GM12878 (cell line): ENCODE measurements at regions not wholly inside any gene's neighbourhood (a gene's known extent, or its start where the extent isn't known, plus 50 kb on each side); places are given as distances from the start of the nearest gene placed in this dataset.

ENCODE experiments used
- ASH2L ChIP-seq: fragments of 300-600, 200-600 bp; sonication (generic); IDR thresholded peaks from 2 replicates; pipeline ENCODE4 v1.6.1; 2017; ENCODE audit warnings: low read depth, mild to moderate bottlenecking, borderline replicate concordance
- EGR1 ChIP-seq, 2 experiments: IDR thresholded peaks; 1 replicate in 1 of 2; 2 replicates in 1 of 2; pipeline ENCODE4 v1.6.1; 2011 to 2012; ENCODE audit warnings: low read depth in 2 of 2, low read length in 2 of 2, borderline replicate concordance in 1 of 2, mild to moderate bottlenecking in 1 of 2, moderate library complexity in 1 of 2
- IRF3 ChIP-seq: fragments of 450-650 bp; IDR thresholded peaks from 2 replicates; pipeline ENCODE4 v1.6.1; 2014; ENCODE audit warnings: mild to moderate bottlenecking
- KAT2A ChIP-seq: conservative IDR thresholded peaks from 2 replicates; pipeline ENCODE4 v1.6.1; 2011; ENCODE audit warnings: low read depth, low read length; ENCODE audit not compliant: control insufficient read depth
- NR2C2 ChIP-seq: IDR thresholded peaks from 2 replicates; pipeline ENCODE4 v1.6.1; 2011; ENCODE audit warnings: borderline replicate concordance, low read depth; ENCODE audit not compliant: control insufficient read depth, insufficient read length
- RAD51 ChIP-seq: fragments of 450-650 bp; IDR thresholded peaks from 2 replicates; pipeline ENCODE4 v1.6.1; 2016; ENCODE audit warnings: moderate library complexity, mild to moderate bottlenecking, inconsistent platforms
- TBL1XR1 ChIP-seq: IDR thresholded peaks from 2 replicates; pipeline ENCODE4 v1.6.1; 2012; ENCODE audit warnings: low read depth, low read length, improper control_type of control experiment
- ZBED1 ChIP-seq: IDR thresholded peaks from 2 replicates; pipeline ENCODE4 v1.6.1; 2016; ENCODE audit warnings: borderline replicate concordance
- ZBTB11 ChIP-seq: fragments of 450-650 bp; formaldehyde crosslinking; IDR thresholded peaks from 2 replicates; pipeline ENCODE4 v1.5.0; 2022; ENCODE audit warnings: mild to moderate bottlenecking, missing genetic modification characterization

GRCh38 chr12:88935856-88936255 is 355.6 kb upstream of the KITLG start (continued):
- TF ChIP-seq NR2C2 (no peak), KAT2A (no peak), IRF3 (no peak), ZBTB11 (no peak), ZBED1 (no peak), TBL1XR1 (no peak), RAD51 (no peak), EGR1 (IDR thresholded peaks at IDR 0.05; ENCODE audit: borderline replicate concordance in 1 of 2, low read depth in 2 of 2, low read length in 2 of 2) (no peak), ASH2L (no peak)
